ENCODE measurements at regions not wholly inside any gene's neighbourhood (a gene's known extent, or its start where the extent isn't known, plus 50 kb on each side); places are given as distances from the start of the nearest gene placed in this dataset.

GRCh38 chr11:127564810-127565209, 564.2 kb upstream of the KIRREL3 start:
- Histone ChIP-seq H3K4me2 (replicated peaks; ENCODE audit: low read depth, low read length, poor library complexity, severe bottlenecking) (no peak overlapping the region), H3K27me3 (replicated peaks in 1 of 4; ENCODE audit: control extremely low read depth in 1 of 4, control insufficient read depth in 3 of 4, insufficient read depth in 4 of 4, low read length in 3 of 4) (no peaks in the 10 kb centered on the region), H3K9ac (ENCODE audit: low read length) (no peak overlapping the region), H3K27ac (ENCODE audit: low read length in 2 of 2) (no peak overlapping the region), H3K36me3 (replicated peaks in 1 of 2; ENCODE audit: control extremely low read depth in 1 of 2, control insufficient read depth in 1 of 2, extremely low read depth in 1 of 2, insufficient read depth in 2 of 2, low read length in 1 of 2) (no peaks in the 10 kb centered on the region), H2AFZ (ENCODE audit: insufficient read depth, low read depth, low read length, poor library complexity, severe bottlenecking) (no peak overlapping the region), H3K9me3 (ENCODE audit: control extremely low read depth in 1 of 3, control insufficient read depth in 2 of 3, insufficient read depth in 1 of 3, low read length in 2 of 3) (no peaks in the 10 kb centered on the region), H4K20me1 (ENCODE audit: control insufficient read depth, insufficient read depth, low read length, poor library complexity, severe bottlenecking) (no peaks in the 10 kb centered on the region), H3K4me3 (ENCODE audit: control extremely low read depth in 1 of 5, extremely low read depth in 1 of 5, insufficient read depth in 1 of 5, low read depth in 2 of 5, low read length in 4 of 5) (no peak overlapping the region), H3K79me2 (ENCODE audit: control insufficient read depth, insufficient read depth, low read length) (no peaks in the 10 kb centered on the region), H3K4me1 (ENCODE audit: control insufficient read depth in 2 of 2, insufficient read depth in 2 of 2, low read length in 2 of 2) (no peaks in the 10 kb centered on the region)
- no peak for TF ChIP-seq EZH2 (IDR thresholded peaks at IDR 0.05; ENCODE audit: borderline replicate concordance, insufficient read depth, low read depth, low read length, poor library complexity, severe bottlenecking)
- TF ChIP-seq CTCF (IDR thresholded peaks at IDR 0.05): no peak
- Mint-ChIP-seq H3K4me1 (no peaks in the 10 kb centered on the region), H3K27ac (no peak overlapping the region), H3K27me3 (no peaks in the 10 kb centered on the region), H3K4me3 (no peak overlapping the region), H3K9me3 (ENCODE audit: insufficient read depth) (no peaks in the 10 kb centered on the region)
- intact Hi-C loops (cut with micrococcal nuclease): no loop called here
- WGBS (ENCODE audit: insufficient coverage): 83% methylated on average over 1 of the region's 4 CpGs
- POLR2A ChIA-PET: no interaction called here
- DNase-seq (no peak), ATAC-seq (ENCODE audit: low read depth) (no peak)
- CTCF ChIA-PET: no interaction called here

GRCh38 chr11:127559978-127560377, 559.4 kb upstream of the KIRREL3 start:
- H3K4me3 ChIP-seq (ENCODE audit: control extremely low read depth in 1 of 5, extremely low read depth in 1 of 5, insufficient read depth in 1 of 5, low read depth in 2 of 5, low read length in 4 of 5): no peak overlapping the region
- H3K4me1 ChIP-seq (ENCODE audit: control insufficient read depth in 2 of 2, insufficient read depth in 2 of 2, low read length in 2 of 2): no peaks in the 10 kb centered on the region
- H3K79me2 ChIP-seq (ENCODE audit: control insufficient read depth, insufficient read depth, low read length): no peaks in the 10 kb centered on the region
- H4K20me1 ChIP-seq (ENCODE audit: control insufficient read depth, insufficient read depth, low read length, poor library complexity, severe bottlenecking): no peaks in the 10 kb centered on the region
- H3K4me3 Mint-ChIP-seq: no peak overlapping the region
- no peak overlapping the region for H3K4me2 ChIP-seq (replicated peaks; ENCODE audit: low read depth, low read length, poor library complexity, severe bottlenecking)
- H3K4me1 Mint-ChIP-seq: no peaks in the 10 kb centered on the region
- ATAC-seq (ENCODE audit: low read depth) (no peak), DNase-seq (no peak)
- H3K27me3 ChIP-seq (replicated peaks in 1 of 4; ENCODE audit: control extremely low read depth in 1 of 4, control insufficient read depth in 3 of 4, insufficient read depth in 4 of 4, low read length in 3 of 4): no peaks in the 10 kb centered on the region
- H3K9me3 Mint-ChIP-seq (ENCODE audit: insufficient read depth): no peaks in the 10 kb centered on the region
- no peaks in the 10 kb centered on the region for H3K36me3 ChIP-seq (replicated peaks in 1 of 2; ENCODE audit: control extremely low read depth in 1 of 2, control insufficient read depth in 1 of 2, extremely low read depth in 1 of 2, insufficient read depth in 2 of 2, low read length in 1 of 2)
- ChIA-PET POLR2A (no interaction called here), CTCF (no interaction called here)
- no peak overlapping the region for H3K27ac Mint-ChIP-seq
- H3K9ac ChIP-seq (ENCODE audit: low read length): no peak overlapping the region
- H3K27me3 Mint-ChIP-seq: no peaks in the 10 kb centered on the region
- no peak overlapping the region for H2AFZ ChIP-seq (ENCODE audit: insufficient read depth, low read depth, low read length, poor library complexity, severe bottlenecking)
- no peak overlapping the region for H3K27ac ChIP-seq (ENCODE audit: low read length in 2 of 2)
- intact Hi-C loops (cut with micrococcal nuclease): no loop called here
- TF ChIP-seq CTCF (IDR thresholded peaks at IDR 0.05): no peak
- TF ChIP-seq EZH2 (IDR thresholded peaks at IDR 0.05; ENCODE audit: borderline replicate concordance, insufficient read depth, low read depth, low read length, poor library complexity, severe bottlenecking): no peak
- no peaks in the 10 kb centered on the region for H3K9me3 ChIP-seq (ENCODE audit: control extremely low read depth in 1 of 3, control insufficient read depth in 2 of 3, insufficient read depth in 1 of 3, low read length in 2 of 3)
- WGBS (ENCODE audit: insufficient coverage): 47% methylated on average over 2 of the region's 2 CpGs

All from B cell (primary cell).